ENCODE measurements at regions not wholly inside any gene's neighbourhood (a gene's known extent, or its start where the extent isn't known, plus 50 kb on each side); places are given as distances from the start of the nearest gene placed in this dataset.

DNA sequence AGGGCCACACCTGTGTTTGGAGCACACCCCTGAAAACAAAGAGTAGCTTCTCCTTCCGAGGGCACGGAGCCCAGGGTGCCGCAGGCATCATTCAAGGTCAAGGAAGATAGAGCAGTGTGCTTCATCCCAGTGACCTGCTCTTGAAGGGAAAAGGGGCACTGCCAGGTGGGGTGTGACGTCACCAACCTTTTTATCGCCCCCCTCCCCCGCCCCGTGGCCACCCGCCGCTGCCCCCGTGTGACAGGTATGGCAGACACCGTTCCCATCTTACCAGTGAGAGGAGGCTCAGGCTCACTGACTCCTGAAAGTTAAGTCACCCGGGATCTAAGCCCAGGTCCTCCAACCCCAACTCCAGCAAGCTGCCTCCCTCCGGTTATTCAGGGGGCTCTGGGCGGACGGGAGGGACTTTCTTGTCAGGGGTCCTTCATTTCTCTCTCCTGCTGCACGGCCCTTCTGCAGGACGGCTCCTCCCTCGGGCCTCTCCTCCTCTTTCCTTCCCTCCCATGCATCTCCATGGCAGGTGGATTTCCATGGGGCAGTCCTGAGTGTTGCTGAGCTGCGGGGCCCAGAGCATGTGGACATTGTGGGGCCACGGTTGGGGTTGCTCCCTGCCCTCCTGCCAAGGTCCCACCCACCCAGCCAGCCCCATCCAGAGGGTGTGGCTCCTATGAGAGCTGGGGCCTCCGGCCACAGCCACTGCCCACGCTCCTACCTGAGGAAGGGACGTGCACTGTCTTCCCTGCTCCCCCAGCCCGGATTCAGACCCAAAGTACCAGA, 114.1 kb upstream of the HDAC4 start:
- ATAC-seq, result no peak
- TF ChIP-seq ESRRG (CRISPR knock-in tag; IDR thresholded peaks at IDR 0.05) (no peak), ZNF565 (CRISPR knock-in tag; conservative IDR thresholded peaks at IDR 0.05; ENCODE audit: low read depth) (no peak), ZNF70 (CRISPR knock-in tag; IDR thresholded peaks at IDR 0.05) (no peak), GLIS3 (CRISPR knock-in tag; IDR thresholded peaks at IDR 0.05) (no peak), CSDC2 (CRISPR knock-in tag; IDR thresholded peaks at IDR 0.05) (no peak), RARB (CRISPR knock-in tag; IDR thresholded peaks at IDR 0.05) (no peak), BACH2 (CRISPR knock-in tag; IDR thresholded peaks at IDR 0.05; ENCODE audit: borderline replicate concordance) (no peak), ZFP30 (CRISPR knock-in tag; IDR thresholded peaks at IDR 0.05) (no peak), ISL1 (CRISPR knock-in tag; IDR thresholded peaks at IDR 0.05) (no peak), TOX (CRISPR knock-in tag; IDR thresholded peaks at IDR 0.05; ENCODE audit: borderline replicate concordance) (no peak), ARNTL (CRISPR knock-in tag; IDR thresholded peaks at IDR 0.05; ENCODE audit: borderline replicate concordance, low read depth) (no peak), ZC3H10 (CRISPR knock-in tag; IDR thresholded peaks at IDR 0.05) (no peak)
- TF ChIP-seq, protein P1, sequence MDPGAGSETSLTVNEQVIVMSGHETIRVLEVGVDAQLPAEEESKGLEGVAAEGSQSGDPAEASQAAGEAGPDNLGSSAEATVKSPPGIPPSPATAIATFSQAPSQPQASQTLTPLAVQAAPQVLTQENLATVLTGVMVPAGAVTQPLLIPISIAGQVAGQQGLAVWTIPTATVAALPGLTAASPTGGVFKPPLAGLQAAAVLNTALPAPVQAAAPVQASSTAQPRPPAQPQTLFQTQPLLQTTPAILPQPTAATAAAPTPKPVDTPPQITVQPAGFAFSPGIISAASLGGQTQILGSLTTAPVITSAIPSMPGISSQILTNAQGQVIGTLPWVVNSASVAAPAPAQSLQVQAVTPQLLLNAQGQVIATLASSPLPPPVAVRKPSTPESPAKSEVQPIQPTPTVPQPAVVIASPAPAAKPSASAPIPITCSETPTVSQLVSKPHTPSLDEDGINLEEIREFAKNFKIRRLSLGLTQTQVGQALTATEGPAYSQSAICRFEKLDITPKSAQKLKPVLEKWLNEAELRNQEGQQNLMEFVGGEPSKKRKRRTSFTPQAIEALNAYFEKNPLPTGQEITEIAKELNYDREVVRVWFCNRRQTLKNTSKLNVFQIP (CRISPR knock-in tag; IDR thresholded peaks at IDR 0.05; ENCODE audit: borderline replicate concordance, low read depth), result no peak
- TF ChIP-seq, protein P2, sequence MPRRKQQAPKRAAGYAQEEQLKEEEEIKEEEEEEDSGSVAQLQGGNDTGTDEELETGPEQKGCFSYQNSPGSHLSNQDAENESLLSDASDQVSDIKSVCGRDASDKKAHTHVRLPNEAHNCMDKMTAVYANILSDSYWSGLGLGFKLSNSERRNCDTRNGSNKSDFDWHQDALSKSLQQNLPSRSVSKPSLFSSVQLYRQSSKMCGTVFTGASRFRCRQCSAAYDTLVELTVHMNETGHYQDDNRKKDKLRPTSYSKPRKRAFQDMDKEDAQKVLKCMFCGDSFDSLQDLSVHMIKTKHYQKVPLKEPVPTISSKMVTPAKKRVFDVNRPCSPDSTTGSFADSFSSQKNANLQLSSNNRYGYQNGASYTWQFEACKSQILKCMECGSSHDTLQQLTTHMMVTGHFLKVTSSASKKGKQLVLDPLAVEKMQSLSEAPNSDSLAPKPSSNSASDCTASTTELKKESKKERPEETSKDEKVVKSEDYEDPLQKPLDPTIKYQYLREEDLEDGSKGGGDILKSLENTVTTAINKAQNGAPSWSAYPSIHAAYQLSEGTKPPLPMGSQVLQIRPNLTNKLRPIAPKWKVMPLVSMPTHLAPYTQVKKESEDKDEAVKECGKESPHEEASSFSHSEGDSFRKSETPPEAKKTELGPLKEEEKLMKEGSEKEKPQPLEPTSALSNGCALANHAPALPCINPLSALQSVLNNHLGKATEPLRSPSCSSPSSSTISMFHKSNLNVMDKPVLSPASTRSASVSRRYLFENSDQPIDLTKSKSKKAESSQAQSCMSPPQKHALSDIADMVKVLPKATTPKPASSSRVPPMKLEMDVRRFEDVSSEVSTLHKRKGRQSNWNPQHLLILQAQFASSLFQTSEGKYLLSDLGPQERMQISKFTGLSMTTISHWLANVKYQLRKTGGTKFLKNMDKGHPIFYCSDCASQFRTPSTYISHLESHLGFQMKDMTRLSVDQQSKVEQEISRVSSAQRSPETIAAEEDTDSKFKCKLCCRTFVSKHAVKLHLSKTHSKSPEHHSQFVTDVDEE (CRISPR knock-in tag; IDR thresholded peaks at IDR 0.05), result no peak
- TF ChIP-seq, protein P3, sequence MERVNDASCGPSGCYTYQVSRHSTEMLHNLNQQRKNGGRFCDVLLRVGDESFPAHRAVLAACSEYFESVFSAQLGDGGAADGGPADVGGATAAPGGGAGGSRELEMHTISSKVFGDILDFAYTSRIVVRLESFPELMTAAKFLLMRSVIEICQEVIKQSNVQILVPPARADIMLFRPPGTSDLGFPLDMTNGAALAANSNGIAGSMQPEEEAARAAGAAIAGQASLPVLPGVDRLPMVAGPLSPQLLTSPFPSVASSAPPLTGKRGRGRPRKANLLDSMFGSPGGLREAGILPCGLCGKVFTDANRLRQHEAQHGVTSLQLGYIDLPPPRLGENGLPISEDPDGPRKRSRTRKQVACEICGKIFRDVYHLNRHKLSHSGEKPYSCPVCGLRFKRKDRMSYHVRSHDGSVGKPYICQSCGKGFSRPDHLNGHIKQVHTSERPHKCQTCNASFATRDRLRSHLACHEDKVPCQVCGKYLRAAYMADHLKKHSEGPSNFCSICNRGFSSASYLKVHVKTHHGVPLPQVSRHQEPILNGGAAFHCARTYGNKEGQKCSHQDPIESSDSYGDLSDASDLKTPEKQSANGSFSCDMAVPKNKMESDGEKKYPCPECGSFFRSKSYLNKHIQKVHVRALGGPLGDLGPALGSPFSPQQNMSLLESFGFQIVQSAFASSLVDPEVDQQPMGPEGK (CRISPR knock-in tag; IDR thresholded peaks at IDR 0.05; ENCODE audit: borderline replicate concordance), result no peak
- TF ChIP-seq, protein P4, sequence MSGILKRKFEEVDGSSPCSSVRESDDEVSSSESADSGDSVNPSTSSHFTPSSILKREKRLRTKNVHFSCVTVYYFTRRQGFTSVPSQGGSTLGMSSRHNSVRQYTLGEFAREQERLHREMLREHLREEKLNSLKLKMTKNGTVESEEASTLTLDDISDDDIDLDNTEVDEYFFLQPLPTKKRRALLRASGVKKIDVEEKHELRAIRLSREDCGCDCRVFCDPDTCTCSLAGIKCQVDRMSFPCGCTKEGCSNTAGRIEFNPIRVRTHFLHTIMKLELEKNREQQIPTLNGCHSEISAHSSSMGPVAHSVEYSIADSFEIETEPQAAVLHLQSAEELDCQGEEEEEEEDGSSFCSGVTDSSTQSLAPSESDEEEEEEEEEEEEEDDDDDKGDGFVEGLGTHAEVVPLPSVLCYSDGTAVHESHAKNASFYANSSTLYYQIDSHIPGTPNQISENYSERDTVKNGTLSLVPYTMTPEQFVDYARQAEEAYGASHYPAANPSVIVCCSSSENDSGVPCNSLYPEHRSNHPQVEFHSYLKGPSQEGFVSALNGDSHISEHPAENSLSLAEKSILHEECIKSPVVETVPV (CRISPR knock-in tag; IDR thresholded peaks at IDR 0.05), result no peak

DNA sequence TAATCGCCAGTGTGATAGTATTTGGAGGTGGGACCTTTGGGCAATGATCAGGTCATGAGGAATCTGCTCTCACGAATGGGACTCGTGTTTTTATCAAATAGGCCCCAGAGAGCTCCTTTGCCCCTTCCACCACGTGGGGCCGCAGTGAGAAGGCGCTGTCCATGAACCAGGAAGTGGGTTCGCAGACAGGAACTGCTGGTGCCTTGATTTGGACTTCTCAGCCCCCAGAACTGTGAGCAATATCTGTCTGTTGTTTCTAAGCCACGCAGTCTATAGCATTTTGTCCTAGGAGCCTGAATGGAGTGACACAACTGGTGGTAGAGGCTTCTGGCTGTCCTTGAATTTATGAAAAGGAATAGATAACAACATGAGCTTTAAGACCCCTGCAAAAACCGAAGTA, 111.2 kb upstream of the HDAC4 start:
- ATAC-seq, result no peak
- TF ChIP-seq ZFP30 (CRISPR knock-in tag; IDR thresholded peaks at IDR 0.05) (no peak), SNAI2 (CRISPR knock-in tag; IDR thresholded peaks at IDR 0.05) (no peak), ISL1 (CRISPR knock-in tag; IDR thresholded peaks at IDR 0.05) (no peak), ZNF8 (CRISPR knock-in tag; IDR thresholded peaks at IDR 0.05) (no peak), ZFP3 (CRISPR knock-in tag; IDR thresholded peaks at IDR 0.05) (no peak), OSR1 (CRISPR knock-in tag; IDR thresholded peaks at IDR 0.05) (no peak), RARB (CRISPR knock-in tag; IDR thresholded peaks at IDR 0.05) (no peak), PPARA (CRISPR knock-in tag; IDR thresholded peaks at IDR 0.05; ENCODE audit: borderline replicate concordance) (no peak), BACH2 (CRISPR knock-in tag; IDR thresholded peaks at IDR 0.05; ENCODE audit: borderline replicate concordance) (no peak), CSDC2 (CRISPR knock-in tag; IDR thresholded peaks at IDR 0.05) (no peak), GLIS3 (CRISPR knock-in tag; IDR thresholded peaks at IDR 0.05) (no peak), ARNTL (CRISPR knock-in tag; IDR thresholded peaks at IDR 0.05; ENCODE audit: borderline replicate concordance, low read depth) (no peak), ZC3H10 (CRISPR knock-in tag; IDR thresholded peaks at IDR 0.05) (no peak)
- TF ChIP-seq, protein P5, sequence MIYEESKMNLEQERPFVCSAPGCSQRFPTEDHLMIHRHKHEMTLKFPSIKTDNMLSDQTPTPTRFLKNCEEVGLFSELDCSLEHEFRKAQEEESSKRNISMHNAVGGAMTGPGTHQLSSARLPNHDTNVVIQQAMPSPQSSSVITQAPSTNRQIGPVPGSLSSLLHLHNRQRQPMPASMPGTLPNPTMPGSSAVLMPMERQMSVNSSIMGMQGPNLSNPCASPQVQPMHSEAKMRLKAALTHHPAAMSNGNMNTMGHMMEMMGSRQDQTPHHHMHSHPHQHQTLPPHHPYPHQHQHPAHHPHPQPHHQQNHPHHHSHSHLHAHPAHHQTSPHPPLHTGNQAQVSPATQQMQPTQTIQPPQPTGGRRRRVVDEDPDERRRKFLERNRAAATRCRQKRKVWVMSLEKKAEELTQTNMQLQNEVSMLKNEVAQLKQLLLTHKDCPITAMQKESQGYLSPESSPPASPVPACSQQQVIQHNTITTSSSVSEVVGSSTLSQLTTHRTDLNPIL (CRISPR knock-in tag; IDR thresholded peaks at IDR 0.05; ENCODE audit: low read depth), result no peak
- TF ChIP-seq, protein P3 (CRISPR knock-in tag; IDR thresholded peaks at IDR 0.05; ENCODE audit: borderline replicate concordance), result no peak
- TF ChIP-seq, protein P2 (CRISPR knock-in tag; IDR thresholded peaks at IDR 0.05), result no peak
